HEK293T (cell line): ENCODE measurements at regions not wholly inside any gene's neighbourhood (a gene's known extent, or its start where the extent isn't known, plus 50 kb on each side); places are given as distances from the start of the nearest gene placed in this dataset.

Experiments
- BHLHE40 ChIP-seq: fragments of 450-650 bp; IDR thresholded peaks from 2 replicates; pipeline ENCODE4 v1.6.1; 2016; ENCODE audit warnings: mild to moderate bottlenecking, moderate library complexity, borderline replicate concordance
- FOXM1 ChIP-seq: fragments of 450-650 bp; IDR thresholded peaks from 2 replicates; pipeline ENCODE4 v1.6.1; 2017; ENCODE audit warnings: mild to moderate bottlenecking, borderline replicate concordance
- SP1 ChIP-seq: fragments of 450-650 bp; IDR thresholded peaks from 2 replicates; pipeline ENCODE4 v1.6.1; 2017

GRCh38 chr10:20363684-20364083 is 533.4 kb downstream of the NEBL start:
- no peak for TF ChIP-seq FOXM1
- TF ChIP-seq BHLHE40: no peak
- TF ChIP-seq SP1: no peak
